ENCODE measurements at regions not wholly inside any gene's neighbourhood (a gene's known extent, or its start where the extent isn't known, plus 50 kb on each side); places are given as distances from the start of the nearest gene placed in this dataset.

DNA sequence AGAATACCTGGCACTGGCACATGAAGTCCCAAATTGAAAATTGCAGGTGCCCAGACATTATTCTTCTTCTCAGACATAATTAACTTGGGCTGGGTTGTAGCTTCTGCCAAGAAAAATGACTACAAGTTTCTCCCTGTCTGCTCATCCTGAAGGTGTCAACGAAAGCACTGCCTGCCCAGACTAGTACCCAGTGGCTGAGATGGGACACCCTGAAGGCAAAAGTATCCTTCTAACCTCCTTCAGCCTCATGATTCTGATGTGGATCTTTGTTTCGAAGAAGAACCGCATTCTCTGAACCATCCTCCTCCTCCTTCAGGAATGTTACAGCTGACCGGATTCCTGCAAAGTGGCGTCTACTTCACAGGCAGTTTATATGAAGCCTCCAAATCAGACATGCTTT is 161.1 kb upstream of the FST start:
- DNase-seq, result no peak
- no peak for ATAC-seq
- intact Hi-C loops (cut with DNase I), result no loop called here

DNA sequence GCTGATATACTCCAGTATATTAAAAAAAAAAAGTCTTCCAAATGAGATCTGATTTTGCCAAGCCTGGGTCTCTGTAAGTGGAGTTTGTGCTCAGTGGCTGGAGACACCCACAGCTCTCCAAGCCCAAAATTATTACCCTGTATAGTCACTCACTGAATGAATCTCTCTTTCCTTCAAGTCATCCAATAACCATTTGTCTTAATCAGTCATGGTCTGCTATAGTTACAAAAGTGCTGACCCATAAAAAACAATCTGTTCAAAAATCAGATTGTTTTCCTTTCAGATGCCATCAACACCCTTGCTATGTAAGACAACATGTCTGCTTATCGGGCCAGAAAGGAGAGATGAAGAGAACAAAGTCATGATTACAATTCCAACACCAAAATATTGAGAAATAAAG is 159.4 kb upstream of the FST start:
- intact Hi-C loops (cut with DNase I), result no loop called here
- no peak for DNase-seq
- no peak for ATAC-seq

DNA sequence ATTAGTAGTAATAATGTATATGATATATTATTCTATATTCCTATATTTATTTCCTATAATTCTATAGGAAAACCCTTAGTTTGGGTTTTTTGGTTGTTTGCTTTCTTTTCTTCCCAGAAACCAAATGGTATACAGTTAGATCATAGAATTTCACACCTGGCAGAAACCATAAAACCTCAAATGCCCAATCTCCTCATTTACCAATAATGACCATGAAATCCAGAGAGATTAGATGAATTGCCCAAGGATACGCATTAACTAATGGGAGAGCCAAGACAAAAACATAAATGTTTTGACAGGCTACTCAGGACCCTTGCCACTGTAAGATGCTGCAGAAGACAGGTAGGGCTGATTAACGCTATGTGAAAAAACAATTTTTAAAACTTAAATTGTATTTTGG is 158.7 kb upstream of the FST start:
- DNase-seq (no peak), ATAC-seq (no peak)
- intact Hi-C loops (cut with DNase I), result no loop called here

DNA sequence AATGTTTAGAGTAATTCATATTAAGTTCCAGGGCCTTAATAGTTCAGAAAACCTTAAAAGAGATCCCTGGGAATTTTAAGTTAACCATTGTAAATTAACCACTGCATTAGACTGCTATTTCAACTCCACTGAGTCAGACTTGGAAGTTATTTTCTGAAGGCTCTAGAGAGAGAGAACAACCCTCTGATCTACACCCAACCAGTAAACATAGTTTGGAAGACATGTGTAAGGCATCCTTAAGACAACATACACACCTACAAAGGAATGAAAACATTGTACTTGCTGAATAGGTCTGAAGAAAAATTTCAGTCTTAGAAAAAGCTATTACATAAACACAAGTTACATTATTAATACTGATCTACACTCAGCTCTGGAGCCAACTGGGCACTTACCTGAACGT is 158.2 kb upstream of the FST start:
- no peak for DNase-seq
- intact Hi-C loops (cut with DNase I), result no loop called here
- no peak for ATAC-seq

DNA sequence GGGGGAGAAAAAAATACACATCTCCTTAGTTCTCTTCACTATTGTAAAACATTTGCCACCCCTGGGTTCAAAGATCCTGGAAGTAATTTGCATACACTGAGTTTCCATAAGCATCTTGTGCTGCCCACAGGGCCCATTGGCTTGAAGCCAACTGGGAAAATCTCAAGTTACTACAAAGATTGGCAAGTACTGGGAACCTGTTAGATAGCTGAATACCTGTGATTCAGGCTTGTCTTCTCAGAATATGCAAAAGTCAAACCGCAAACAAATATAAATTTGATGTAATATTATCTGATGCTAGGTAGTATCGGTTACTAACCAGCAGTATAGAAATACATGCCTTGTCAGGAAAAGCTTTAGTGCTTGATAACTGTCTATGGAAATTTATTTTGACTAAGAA is 156.9 kb upstream of the FST start:
- ATAC-seq, result no peak
- intact Hi-C loops (cut with DNase I), result no loop called here
- DNase-seq, result no peak

DNA sequence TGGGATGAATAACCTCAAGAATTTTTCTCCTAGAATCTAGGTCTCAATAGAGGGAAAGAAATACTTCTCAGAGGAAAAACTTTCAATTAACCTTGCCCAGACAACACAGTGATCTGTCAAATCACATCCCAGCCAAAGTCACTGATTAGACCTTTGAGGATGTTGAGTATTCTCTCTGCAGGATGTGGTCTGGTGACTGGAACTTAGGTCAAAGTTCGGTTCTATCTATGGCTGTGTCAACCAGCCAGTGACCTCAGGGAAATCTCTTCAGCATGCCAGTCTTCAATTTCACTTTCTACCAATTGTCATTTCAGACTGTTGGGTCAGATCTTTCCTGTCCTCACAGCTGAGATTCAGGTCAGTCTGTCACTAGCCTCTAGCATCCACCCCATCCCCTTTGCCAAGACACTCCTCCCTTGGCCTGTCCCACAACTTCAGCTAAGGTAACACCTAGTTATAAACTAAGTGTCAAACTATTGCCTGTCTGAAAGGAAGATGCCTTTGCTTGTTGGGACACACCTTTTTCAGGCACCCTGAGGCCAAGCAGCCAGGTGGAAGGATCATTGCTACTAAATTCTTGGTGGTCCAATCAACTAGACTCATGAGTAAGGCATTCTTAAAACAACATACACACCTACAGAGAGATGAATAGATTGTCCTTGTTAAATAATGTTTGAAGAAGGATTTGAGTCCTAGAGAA is 156.3 kb upstream of the FST start:
- ATAC-seq (no peak), DNase-seq (no peak)
- intact Hi-C loops (cut with DNase I), result no loop called here

DNA sequence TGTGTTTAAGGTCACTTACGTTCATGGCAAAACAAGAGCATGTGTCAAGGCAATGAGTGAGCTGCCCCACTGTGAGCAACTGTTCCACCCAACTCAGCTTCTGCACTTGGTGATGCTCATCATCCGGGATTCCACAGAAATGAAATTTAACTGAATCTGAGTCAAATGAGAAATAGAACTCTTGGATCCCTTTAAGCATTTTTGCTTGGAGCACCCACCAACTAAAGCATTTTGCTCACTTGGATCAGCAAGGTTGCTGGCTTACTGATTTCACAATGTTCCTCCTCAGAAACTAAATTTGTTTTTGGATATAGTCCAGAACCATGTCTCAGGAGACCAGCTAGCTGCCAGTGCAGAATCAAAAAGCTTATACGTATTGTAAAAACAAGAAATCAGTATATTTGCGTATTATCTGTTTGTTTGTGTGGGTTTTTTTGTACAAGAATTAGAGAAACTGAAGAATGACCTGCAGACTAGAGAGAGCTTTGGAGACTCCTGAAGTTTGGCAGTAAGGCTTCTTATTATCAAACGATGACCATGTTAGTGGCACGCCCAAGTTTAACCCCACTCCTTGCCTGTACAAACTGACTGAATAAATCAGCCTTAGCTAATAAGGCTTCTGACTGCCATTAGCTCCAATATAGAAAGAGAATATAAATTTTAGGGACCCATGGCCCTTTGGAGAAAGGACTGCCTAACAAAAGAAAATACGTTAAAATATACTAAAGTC is 153.8 kb upstream of the FST start:
- DNase-seq, result no peak
- peak; percentile 65 to 72 for ATAC-seq
- intact Hi-C loops (cut with DNase I), result no loop called here

DNA sequence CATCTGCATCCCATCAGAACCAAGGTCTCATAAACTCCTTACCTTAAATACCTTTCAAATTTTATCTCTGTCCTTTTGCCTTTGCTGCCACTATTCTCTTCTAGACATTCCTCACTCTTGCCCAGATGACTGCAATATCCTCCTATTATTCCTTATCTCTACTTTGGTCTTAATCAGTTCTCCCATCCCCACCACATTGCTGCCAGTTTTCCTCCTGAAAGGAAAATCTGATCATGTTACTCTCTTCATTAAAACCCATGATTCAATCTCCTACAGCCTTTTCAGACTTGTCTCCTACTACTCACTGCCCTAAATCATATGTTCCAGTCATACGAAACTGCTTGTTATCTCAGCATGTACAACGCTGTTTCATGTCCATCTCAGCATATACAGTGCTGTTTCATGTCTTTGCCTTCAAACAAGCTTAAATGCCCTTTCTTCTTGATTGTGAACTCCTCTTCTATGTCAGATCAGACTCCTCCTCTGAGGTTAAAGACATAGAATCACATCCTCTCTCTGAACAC is 152.6 kb upstream of the FST start:
- no peak for DNase-seq
- intact Hi-C loops (cut with DNase I), result no loop called here
- no peak for ATAC-seq

DNA sequence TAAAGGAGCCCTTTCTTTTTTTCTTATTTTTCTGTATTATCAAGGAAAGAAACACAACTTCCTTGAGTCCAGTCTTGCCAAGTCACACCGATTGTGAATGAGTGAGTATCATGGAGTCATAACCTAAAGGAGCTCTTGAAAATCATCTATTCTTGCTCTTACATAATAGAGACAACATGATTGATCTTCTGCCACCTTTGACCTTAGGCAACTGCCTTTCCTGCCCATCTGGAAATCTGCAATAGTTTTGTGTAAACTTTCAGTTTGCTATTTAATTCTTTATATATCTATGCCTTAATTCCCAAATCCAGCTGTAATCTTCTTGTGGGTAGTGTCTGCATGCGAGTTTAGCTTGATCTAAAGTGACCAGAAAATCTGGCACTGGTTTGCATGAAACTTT is 149.9 kb upstream of the FST start:
- DNase-seq, result no peak
- intact Hi-C loops (cut with DNase I), result no loop called here
- ATAC-seq, result no peak

DNA sequence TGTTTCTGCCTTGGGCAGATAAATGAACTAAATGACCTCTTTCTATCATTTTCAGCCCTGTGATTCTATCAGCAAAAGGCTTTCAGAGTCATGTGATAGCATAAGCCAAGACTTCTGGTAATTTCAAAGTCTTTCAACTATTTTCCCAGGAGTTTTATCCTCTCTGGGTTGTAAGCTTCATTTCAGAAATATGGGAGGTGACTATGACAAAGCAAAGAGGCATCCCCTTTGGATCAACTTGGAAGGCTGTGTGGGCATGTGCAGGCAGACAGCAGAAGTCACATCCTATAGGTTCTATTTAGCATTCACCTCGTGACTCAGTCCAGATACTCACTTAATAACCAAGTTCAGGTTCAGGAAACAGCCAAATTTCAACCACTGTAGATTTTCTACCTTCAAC is 149.0 kb upstream of the FST start:
- intact Hi-C loops (cut with DNase I), result no loop called here
- DNase-seq (no peak), ATAC-seq (no peak)

DNA sequence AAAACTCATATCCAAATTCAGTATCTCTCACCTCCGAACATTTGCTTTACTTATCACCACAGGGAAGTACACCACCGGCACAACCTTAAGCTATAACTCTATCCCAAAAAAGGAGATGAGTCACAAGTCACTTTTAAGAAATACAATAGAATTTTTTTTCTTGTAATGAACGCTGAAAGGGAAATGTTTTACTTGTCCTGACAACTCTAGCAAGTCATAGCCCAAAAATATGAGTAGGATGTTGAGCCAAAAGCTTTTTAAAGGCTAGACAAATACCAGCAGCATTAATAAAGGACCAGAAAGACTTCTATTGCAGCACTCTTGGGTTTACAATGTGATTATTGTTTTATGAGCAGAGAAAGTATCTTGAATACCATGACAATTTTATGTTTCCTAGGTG is 147.3 kb upstream of the FST start:
- DNase-seq, result no peak
- intact Hi-C loops (cut with DNase I), result no loop called here
- no peak for ATAC-seq

DNA sequence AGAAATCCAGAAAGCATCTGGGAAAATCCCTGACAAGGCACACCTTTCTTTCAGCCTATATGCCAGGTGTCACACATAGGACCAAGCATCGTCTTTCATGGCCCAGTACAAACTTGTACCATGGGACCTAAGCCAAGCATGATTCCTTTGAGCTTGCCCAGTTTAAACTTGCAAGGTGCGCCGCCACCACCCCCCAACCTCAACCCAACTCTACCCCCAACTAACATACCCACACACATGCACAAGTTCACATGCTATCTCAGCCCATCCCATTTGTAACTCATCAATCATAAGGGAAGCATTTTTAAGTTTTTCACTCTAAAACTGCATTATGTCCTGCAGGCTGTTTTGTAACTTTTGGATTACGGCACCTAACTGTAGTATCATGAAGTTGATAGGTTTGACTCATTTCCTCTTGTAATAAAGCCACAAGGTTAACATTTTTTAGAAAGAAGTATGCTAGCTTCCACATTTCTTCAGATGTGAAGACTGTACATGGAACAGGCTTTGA is 145.9 kb upstream of the FST start:
- intact Hi-C loops (cut with DNase I), result no loop called here
- DNase-seq (no peak), ATAC-seq (no peak)

DNA sequence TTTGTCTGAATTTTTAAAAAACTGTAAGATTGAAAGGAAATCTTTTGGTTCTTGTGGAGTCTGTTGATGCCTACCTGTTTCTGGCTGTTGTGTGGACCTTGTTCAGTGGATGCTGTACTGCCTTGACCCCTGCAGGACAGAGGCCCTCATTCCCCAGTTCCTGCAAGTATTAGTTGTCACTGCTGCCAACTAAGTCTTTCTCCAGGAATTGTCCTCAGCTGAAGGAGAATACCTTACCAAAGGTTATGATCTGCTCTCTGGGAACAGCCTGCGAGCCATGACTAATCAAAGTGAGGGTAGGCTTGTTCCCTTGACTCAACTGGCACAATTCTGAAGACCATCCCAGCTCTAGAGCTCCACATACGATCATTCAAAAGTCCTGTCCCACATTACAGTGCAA is 145.3 kb upstream of the FST start:
- ATAC-seq, result no peak
- no peak for DNase-seq
- intact Hi-C loops (cut with DNase I), result no loop called here

DNA sequence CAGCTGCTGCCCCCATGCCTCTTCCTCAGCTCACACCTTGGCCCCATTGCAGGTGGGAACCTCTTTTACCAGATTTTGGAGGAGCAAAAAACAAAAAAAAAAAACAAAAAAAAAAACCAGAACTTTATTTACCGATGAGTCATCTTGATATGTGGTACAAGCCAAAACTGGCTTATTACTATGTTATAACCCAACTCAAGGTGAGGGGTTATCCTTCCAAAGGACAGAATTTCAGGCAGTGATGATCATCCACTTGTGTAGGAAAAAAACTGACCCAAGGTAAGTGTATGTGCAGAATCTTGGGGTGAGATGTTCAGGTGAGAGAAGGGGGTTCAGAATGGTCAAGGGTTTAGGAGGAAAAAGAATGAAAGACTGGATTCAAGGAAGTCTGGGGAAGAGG is 142.6 kb upstream of the FST start:
- intact Hi-C loops (cut with DNase I), result no loop called here
- DNase-seq, result no peak
- no peak for ATAC-seq

DNA sequence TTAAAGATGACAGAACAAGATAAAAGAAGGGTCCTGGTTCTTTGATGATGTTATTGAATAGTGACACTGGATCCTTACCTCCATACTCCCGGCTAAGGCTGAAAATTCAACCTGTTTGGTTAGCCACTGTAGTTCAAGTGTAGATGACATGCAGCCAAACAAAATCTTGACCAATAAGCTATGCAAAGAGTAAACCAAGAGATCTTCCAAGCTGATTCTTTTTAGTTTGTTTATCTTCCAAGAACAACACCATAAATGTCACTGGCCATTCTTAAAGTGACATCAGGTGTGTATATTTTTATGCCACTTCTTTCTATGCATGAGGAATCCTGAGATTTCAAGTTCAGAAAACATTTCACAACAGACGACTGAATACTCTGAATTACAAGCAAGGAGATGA is 141.5 kb upstream of the FST start:
- ATAC-seq (no peak), DNase-seq (no peak)
- intact Hi-C loops (cut with DNase I), result no loop called here

DNA sequence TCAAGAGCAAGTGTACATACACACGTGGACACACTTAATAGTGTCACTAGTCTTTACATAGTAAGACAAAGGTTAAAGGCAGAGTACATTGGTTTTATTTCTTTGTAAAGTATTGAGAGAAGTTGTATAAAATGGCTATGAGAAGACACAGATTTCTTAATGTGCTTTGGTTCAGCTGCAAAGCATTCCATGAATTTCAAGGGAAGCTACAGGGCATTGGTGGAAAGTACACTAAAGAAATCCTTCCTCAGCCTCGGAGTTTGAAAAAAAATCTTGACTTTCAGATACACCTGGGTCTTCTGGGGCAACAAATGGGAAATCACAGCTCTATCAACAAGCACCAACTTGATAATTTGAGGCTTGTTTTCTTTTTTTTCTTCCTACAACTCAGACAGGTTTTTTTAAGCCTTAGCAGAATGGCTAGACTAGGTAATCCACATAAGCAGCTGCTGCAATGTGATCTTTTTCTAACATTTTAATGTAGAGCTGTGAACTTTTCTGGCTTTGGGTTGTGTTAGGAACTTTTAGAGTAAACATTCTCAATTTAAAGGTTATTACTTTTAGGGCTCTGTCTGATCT is 140.4 kb upstream of the FST start:
- DNase-seq, result no peak
- intact Hi-C loops (cut with DNase I), result no loop called here
- no peak for ATAC-seq

DNA sequence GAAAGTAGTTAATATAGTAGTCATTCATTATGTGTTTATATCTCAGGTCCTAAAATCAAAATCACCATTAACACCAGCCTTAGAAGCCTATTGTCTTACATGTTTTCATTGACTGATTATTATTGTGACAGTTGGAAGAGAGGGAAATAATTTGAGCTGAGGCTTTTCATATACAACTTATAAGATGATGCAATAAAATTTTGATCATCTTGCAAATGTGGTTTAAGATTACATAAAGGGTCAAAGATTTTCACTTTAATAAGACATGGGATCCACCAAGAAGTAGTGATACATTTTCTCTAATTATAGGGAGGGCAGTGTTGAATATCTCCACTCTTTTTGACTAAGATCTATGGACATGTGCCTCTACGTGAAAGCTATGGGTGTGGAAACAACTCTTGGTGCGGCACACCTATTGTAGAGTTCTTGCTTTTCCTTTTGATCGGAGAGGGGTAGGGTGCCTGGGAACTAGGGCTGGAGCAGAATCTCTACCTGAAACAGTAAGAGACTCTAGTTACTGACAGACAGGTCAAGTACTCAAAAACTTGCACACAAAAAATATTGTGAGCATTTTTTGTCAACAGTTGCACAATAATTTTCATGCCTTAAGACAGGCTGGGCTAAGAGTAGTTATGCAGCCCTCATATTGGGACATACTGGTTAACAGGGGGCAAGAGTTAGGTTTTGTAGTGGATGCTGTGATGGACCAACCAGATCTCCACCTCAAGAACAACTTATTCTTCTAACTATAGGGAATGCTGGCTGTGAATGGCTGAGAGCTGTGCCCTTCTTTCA is 139.3 kb upstream of the FST start:
- intact Hi-C loops (cut with DNase I), result no loop called here
- ATAC-seq, result no peak
- no peak for DNase-seq

DNA sequence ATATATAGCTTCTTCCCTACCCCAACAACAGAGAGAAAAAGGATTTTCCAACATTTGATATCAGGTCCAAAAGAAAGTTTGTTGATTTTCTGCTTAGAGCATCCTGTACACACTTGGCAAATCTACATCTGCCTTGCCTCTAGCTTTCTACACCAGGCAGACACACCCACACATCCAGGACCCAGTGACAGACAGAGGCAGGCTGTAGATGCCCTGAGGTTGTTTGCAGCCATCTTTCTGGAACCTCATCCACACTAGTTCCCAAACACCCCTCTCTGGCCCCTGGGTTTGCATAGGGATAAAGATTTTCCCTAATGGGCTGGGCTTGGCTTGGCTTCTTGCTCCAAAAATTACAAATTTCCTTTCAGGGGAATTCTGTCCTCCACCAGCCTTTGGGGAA is 138.2 kb upstream of the FST start:
- no peak for ATAC-seq
- intact Hi-C loops (cut with DNase I), result no loop called here
- no peak for DNase-seq

DNA sequence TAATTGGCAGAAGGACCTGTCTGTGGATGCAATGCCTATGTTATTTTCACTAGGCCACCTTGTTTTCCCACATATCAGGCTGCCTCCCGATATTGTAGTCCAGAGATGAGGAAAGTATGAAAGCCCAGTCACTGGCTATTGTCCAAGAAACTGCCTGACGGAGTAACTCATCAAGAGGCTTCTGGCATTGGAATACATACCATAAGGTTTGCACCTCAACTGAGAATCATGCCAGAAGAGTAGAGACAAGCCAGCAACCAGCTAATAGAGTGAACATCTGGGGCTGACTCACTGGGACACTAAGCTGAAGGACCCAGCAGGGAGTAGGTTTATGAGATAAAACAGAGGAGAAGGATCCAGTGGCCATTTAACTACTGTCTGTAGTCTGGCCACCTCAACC is 137.2 kb upstream of the FST start:
- no peak for DNase-seq
- intact Hi-C loops (cut with DNase I), result no loop called here
- peak; percentile 30 to 95 for ATAC-seq

DNA sequence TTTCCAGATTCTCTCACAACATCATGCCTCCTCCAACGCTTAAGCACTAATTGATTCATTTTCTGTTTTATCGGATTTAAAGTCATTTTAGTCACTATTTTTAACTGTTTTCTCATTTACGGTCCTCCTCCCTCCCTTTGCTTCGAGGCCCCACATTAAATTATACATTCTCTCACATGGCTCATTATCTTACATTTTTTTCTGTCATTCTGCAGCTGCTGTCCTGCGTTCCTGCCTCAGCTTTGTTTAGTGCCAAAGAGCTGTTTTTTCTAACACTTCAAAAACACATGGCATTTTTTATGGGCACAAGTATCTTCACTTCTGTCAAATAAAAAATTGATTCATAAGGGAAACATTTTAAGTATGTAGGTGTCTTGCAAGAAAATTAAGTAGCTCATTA is 130.1 kb upstream of the FST start:
- no peak for ATAC-seq
- intact Hi-C loops (cut with DNase I), result no loop called here

More for the DNA sequence above, 130.1 kb upstream of the FST start:
- no peak for DNase-seq

All from left cardiac atrium (tissue), 4 donors.